C4-2B (cell line): ENCODE measurements at regions not wholly inside any gene's neighbourhood (a gene's known extent, or its start where the extent isn't known, plus 50 kb on each side); places are given as distances from the start of the nearest gene placed in this dataset.

Experiments used
- CTCF ChIP-seq: fragments of 450-650 bp; conservative IDR thresholded peaks from 2 replicates; pipeline ENCODE4 v1.5.1; 2017; ENCODE audit warnings: mild to moderate bottlenecking
- ZFX ChIP-seq: fragments of 450-650 bp; IDR thresholded peaks from 2 replicates; pipeline ENCODE4 v1.6.1; 2017

GRCh38 chr5:125302577-125302976 lies 556.1 kb upstream of the ZNF608 start:
- TF ChIP-seq CTCF: no peak
- TF ChIP-seq ZFX: no peak
